ENCODE measurements at regions not wholly inside any gene's neighbourhood (a gene's known extent, or its start where the extent isn't known, plus 50 kb on each side); places are given as distances from the start of the nearest gene placed in this dataset.

- no peak overlapping the region for H3K4me3 ChIP-seq (ENCODE audit: low read length)
- no peak for TF ChIP-seq CTCF (conservative IDR thresholded peaks at IDR 0.05; ENCODE audit: low read depth, low read length)
- no peak for DNase-seq (ENCODE audit: low read depth)
These were observed 72.0 kb upstream of the IQSEC1 start for GRCh38 chr3:13145131-13145825.

- no peak overlapping the region for H3K4me3 ChIP-seq (ENCODE audit: low read length)
- no peak for DNase-seq (ENCODE audit: low read depth)
- no peak for TF ChIP-seq CTCF (conservative IDR thresholded peaks at IDR 0.05; ENCODE audit: low read depth, low read length)
These were observed 71.2 kb upstream of the IQSEC1 start for GRCh38 chr3:13144163-13145023.

GRCh38 chr3:13143381-13144004 lies 70.3 kb upstream of the IQSEC1 start:
- H3K4me3 ChIP-seq (ENCODE audit: low read length), result no peak overlapping the region
- no peak for TF ChIP-seq CTCF (conservative IDR thresholded peaks at IDR 0.05; ENCODE audit: low read depth, low read length)
- DNase-seq (ENCODE audit: low read depth), result no peak

- no peak for DNase-seq (ENCODE audit: low read depth)
- no peak overlapping the region for H3K4me3 ChIP-seq (ENCODE audit: low read length)
- no peak for TF ChIP-seq CTCF (conservative IDR thresholded peaks at IDR 0.05; ENCODE audit: low read depth, low read length)
These were observed 69.5 kb upstream of the IQSEC1 start for GRCh38 chr3:13142552-13143380.

- DNase-seq (ENCODE audit: low read depth), result no peak
- no peak overlapping the region for H3K4me3 ChIP-seq (ENCODE audit: low read length)
- no peak for TF ChIP-seq CTCF (conservative IDR thresholded peaks at IDR 0.05; ENCODE audit: low read depth, low read length)
These were observed 68.8 kb upstream of the IQSEC1 start for GRCh38 chr3:13141991-13142412.

- DNase-seq (ENCODE audit: low read depth), result no peak
- H3K4me3 ChIP-seq (ENCODE audit: low read length), result no peak overlapping the region
- TF ChIP-seq CTCF (conservative IDR thresholded peaks at IDR 0.05; ENCODE audit: low read depth, low read length), result no peak
These were observed 68.0 kb upstream of the IQSEC1 start for GRCh38 chr3:13141183-13141582.
